Stimulated activated CD8-positive, alpha-beta memory T cell treated with anti-CD3 and anti-CD28 coated beads, Interleukin-4, amount 100 ng/mL, for 24 hours (primary cell): ENCODE measurements at regions not wholly inside any gene's neighbourhood (a gene's known extent, or its start where the extent isn't known, plus 50 kb on each side); places are given as distances from the start of the nearest gene placed in this dataset.
A peak's percentile ranks its signal among the peaks of the same experiment; 100 is the strongest.
"Not testable (repeated sequence)": the region's sequence is repeated elsewhere in the genome, so short reads cannot be mapped to it uniquely, and the experiment has no call there.

Source experiments
- DNase-seq: peaks from one replicate; pipeline ENCODE4 v3.0.0-alpha.2; 2020; ENCODE audit warnings: low read depth

GRCh38 chr2:43146083-43146482 lies 80.3 kb downstream of the ZFP36L2 start:
- no peak for DNase-seq

- no peak for DNase-seq
These were observed 82.1 kb downstream of the ZFP36L2 start for GRCh38 chr2:43144263-43144662.

GRCh38 chr2:43143756-43144155 lies 82.7 kb downstream of the ZFP36L2 start:
- DNase-seq: no peak

- DNase-seq: no peak
These were observed 83.4 kb downstream of the ZFP36L2 start for GRCh38 chr2:43142921-43143438.

GRCh38 chr2:43141636-43142151 lies 84.7 kb downstream of the ZFP36L2 start:
- not testable (repeated sequence) for DNase-seq

GRCh38 chr2:43139996-43140621 lies 86.3 kb downstream of the ZFP36L2 start:
- DNase-seq: no peak

- no peak for DNase-seq
These were observed 86.9 kb downstream of the ZFP36L2 start for GRCh38 chr2:43139501-43139900.

GRCh38 chr2:43138441-43138840 lies 88.0 kb downstream of the ZFP36L2 start:
- DNase-seq: no peak

GRCh38 chr2:43136876-43137275 lies 89.5 kb downstream of the ZFP36L2 start:
- DNase-seq: peak; percentile 66

- DNase-seq: no peak
These were observed 90.2 kb downstream of the ZFP36L2 start for GRCh38 chr2:43136011-43136799.

- no peak for DNase-seq
These were observed 90.8 kb downstream of the ZFP36L2 start for GRCh38 chr2:43135583-43135982.

GRCh38 chr2:43134571-43134889 lies 91.9 kb downstream of the ZFP36L2 start:
- no peak for DNase-seq

GRCh38 chr2:43133708-43134570 lies 92.5 kb downstream of the ZFP36L2 start:
- DNase-seq: peak; percentile 51

GRCh38 chr2:43133336-43133707 lies 93.1 kb downstream of the ZFP36L2 start:
- no peak for DNase-seq

- DNase-seq: no peak
These were observed 93.6 kb downstream of the ZFP36L2 start for GRCh38 chr2:43132683-43133301.

GRCh38 chr2:43131890-43132682 lies 94.3 kb downstream of the ZFP36L2 start:
- DNase-seq: no peak

GRCh38 chr2:43131051-43131889 lies 95.1 kb downstream of the ZFP36L2 start:
- peak; percentile 59 for DNase-seq

GRCh38 chr2:43130548-43130875 lies 95.9 kb downstream of the ZFP36L2 start:
- DNase-seq: no peak

- no peak for DNase-seq
These were observed 96.5 kb downstream of the ZFP36L2 start for GRCh38 chr2:43129676-43130547.
